VCaP (cell line): ENCODE measurements at regions not wholly inside any gene's neighbourhood (a gene's known extent, or its start where the extent isn't known, plus 50 kb on each side); places are given as distances from the start of the nearest gene placed in this dataset.

Experiments used
- H3K27ac ChIP-seq: fragments of 450-650 bp; 2 replicates; pipeline ENCODE4 v1.5.1; 2017
- TF ChIP-seq, protein P1 (sequence below): fragments of 450-650 bp; conservative IDR thresholded peaks from 2 replicates; pipeline ENCODE4 v1.5.1; 2017; ENCODE audit warnings: mild to moderate bottlenecking, moderate library complexity

- no peak overlapping the region for H3K27ac ChIP-seq
- TF ChIP-seq, protein P1, sequence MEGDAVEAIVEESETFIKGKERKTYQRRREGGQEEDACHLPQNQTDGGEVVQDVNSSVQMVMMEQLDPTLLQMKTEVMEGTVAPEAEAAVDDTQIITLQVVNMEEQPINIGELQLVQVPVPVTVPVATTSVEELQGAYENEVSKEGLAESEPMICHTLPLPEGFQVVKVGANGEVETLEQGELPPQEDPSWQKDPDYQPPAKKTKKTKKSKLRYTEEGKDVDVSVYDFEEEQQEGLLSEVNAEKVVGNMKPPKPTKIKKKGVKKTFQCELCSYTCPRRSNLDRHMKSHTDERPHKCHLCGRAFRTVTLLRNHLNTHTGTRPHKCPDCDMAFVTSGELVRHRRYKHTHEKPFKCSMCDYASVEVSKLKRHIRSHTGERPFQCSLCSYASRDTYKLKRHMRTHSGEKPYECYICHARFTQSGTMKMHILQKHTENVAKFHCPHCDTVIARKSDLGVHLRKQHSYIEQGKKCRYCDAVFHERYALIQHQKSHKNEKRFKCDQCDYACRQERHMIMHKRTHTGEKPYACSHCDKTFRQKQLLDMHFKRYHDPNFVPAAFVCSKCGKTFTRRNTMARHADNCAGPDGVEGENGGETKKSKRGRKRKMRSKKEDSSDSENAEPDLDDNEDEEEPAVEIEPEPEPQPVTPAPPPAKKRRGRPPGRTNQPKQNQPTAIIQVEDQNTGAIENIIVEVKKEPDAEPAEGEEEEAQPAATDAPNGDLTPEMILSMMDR, result no peak
Observed at GRCh38 chr20:18986895-18987580, 173.5 kb downstream of the SCP2D1 start.

DNA sequence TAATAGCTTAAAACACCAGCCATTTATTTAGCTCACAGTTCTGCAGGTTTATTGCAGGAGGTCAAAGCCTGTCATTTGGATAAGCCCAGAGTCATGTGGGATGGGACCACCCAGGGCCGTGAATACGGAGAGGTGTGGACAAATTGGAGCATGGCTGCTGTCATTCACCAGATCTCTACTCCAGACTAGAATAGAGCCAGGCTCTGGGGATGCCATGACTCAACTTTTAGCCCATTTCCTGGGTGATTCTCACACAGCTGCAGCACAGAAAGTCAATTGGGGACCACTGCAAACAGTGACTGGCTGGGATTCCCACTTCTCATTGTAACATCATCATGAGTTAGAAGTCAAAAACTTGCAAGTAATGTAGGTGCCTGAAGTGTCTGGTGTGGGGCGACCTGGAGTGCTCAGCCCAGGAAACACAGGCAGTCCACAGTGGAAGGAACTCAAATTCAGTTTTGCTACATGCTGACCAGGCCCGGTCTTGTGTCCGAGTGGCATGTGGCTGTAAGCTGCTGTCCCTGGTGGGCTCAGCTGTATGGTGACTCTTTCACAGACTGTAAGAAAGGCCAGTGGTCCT lies 174.3 kb downstream of the SCP2D1 start:
- H3K27ac ChIP-seq, result no peak overlapping the region
- TF ChIP-seq, protein P1, result no peak

- TF ChIP-seq, protein P1, result no peak
- H3K27ac ChIP-seq, result no peak overlapping the region
Observed at GRCh38 chr20:18988701-18989100, 175.1 kb downstream of the SCP2D1 start.

DNA sequence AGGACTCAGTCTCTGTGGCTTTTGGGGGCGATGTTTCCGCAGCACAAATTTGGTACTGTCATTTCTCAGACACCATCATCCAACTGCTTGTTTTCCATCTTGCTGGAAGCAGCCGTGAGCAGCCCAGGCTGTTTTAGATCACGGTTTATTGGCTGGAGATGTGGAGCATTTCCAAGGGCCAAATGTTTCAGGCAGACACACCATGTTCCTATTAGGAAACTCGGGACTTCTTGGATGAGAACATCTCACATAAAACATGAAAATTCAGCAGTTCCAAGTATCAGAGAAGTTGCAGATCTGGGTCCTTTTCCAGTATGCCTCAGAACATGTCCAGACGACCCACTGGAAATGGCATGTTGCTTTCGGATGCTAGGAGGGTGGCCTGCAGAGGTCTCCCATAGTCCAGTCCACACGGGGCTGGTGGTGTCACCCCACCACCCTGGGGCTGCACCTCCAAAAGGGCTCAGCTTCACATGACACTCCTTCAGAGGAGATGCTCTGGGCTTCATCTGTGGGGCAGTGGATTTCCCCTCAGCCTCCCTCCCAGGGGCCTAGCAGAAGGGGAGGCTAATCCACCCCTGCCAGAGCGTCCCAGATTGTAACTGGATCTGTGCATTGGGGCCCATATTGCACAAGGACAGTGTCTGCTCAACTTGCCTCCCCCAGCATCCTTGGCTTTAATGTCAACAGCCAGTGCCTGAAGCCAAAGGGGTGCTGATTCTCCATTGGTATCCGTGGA lies 176.3 kb downstream of the SCP2D1 start:
- TF ChIP-seq, protein P1, result no peak
- H3K27ac ChIP-seq, result no peak overlapping the region

DNA sequence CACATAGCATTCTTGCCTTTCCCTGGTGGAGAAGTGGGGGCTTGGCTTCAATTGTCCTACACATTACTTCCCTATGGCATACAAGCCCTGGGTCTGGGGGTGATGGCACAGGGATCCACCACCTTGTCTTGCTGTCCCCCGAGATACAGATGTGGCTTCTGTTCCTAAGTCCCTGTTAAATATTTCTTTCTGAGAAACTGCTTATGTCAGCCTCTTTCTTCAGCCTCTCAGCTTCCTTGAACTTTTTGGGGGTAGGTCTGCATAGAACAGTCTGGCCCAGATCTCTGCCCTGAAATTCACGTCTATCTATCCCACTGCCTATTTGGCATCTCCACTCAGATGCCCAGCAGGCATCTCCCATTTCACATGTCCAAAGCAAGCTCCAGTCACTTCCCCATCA lies 177.4 kb downstream of the SCP2D1 start:
- H3K27ac ChIP-seq, result no peak overlapping the region
- TF ChIP-seq, protein P1, result no peak

- TF ChIP-seq, protein P1, result no peak
- no peak overlapping the region for H3K27ac ChIP-seq
Observed at GRCh38 chr20:18992418-18992817, 178.8 kb downstream of the SCP2D1 start.

GRCh38 chr20:18995455-18995854 lies 181.9 kb downstream of the SCP2D1 start:
- H3K27ac ChIP-seq, result no peak overlapping the region
- TF ChIP-seq, protein P1, result no peak
